IMR-90 (cell line): ENCODE measurements at regions not wholly inside any gene's neighbourhood (a gene's known extent, or its start where the extent isn't known, plus 50 kb on each side); places are given as distances from the start of the nearest gene placed in this dataset.
"Not testable (repeated sequence)": the region's sequence is repeated elsewhere in the genome, so short reads cannot be mapped to it uniquely, and the experiment has no call there.

ENCODE experiments used
- ATAC-seq: fragments of 200-7000 bp; cut with Tn5 transposase; 2 replicates; pipeline ENCODE4 v1.9.1; 2020; ENCODE audit warnings: low read depth, mild to moderate bottlenecking, moderate library complexity
- BruUV-seq: library from RNA; stranded (reverse); fragments of 400-500 nt; replicated peaks from 2 replicates; lab custom pipeline; 2021; lab: Mats Ljungman, UMichigan
- CTCF ChIA-PET: fragments of 300-600 bp; formaldehyde crosslinking; extraction: SDS; loops from one replicate; lab custom pipeline; 2021; ENCODE audit warnings: antibody characterized with exemption; lab: Yijun Ruan, JAX
- POLR2A ChIA-PET: fragments of 300-600 bp; sonication (Branson Sonifier 250); formaldehyde crosslinking; loops from one replicate; lab custom pipeline; 2022; ENCODE audit warnings: antibody characterized with exemption; ENCODE audit not compliant: unreplicated experiment; lab: Charles Lee
- DNase-seq: peaks from one replicate; pipeline ENCODE4 v3.0.0; 2013
- H2AFZ ChIP-seq: replicated peaks from 2 replicates; pipeline ENCODE3; 2013; ENCODE audit warnings: low read length, mild to moderate bottlenecking; ENCODE audit not compliant: poor library complexity
- H2AK5ac ChIP-seq: 2 replicates; pipeline ENCODE4 v1.6.1; 2013; ENCODE audit warnings: low read depth, low read length, inconsistent platforms
- H2AK9ac ChIP-seq: replicated peaks from 2 replicates; pipeline ENCODE3; 2013; ENCODE audit warnings: mild to moderate bottlenecking, low read depth, low read length, moderate library complexity; ENCODE audit not compliant: poor library complexity
- H2BK120ac ChIP-seq: 2 replicates; pipeline ENCODE4 v1.6.1; 2013; ENCODE audit warnings: low read depth, low read length, inconsistent platforms
- H2BK15ac ChIP-seq: 3 replicates; pipeline ENCODE4 v1.6.1; 2013; ENCODE audit warnings: low read depth, low read length, inconsistent platforms
- H2BK20ac ChIP-seq: 2 replicates; pipeline ENCODE4 v1.6.1; 2013; ENCODE audit warnings: low read depth, mild to moderate bottlenecking, inconsistent platforms, low read length, moderate library complexity
- H2BK5ac ChIP-seq: 2 replicates; pipeline ENCODE4 v1.6.1; 2013; ENCODE audit warnings: mild to moderate bottlenecking, low read depth, low read length, inconsistent platforms; ENCODE audit not compliant: poor library complexity, severe bottlenecking
- H3K14ac ChIP-seq: replicated peaks from 2 replicates; pipeline ENCODE4 v1.6.1; 2013; ENCODE audit warnings: low read depth, low read length, inconsistent platforms
- H3K18ac ChIP-seq: 2 replicates; pipeline ENCODE4 v1.6.1; 2013; ENCODE audit warnings: low read depth, low read length, control low read depth
- H3K23ac ChIP-seq: 2 replicates; pipeline ENCODE4 v1.6.1; 2013; ENCODE audit warnings: low read depth, low read length, inconsistent platforms
- H3K27ac ChIP-seq: 2 replicates; pipeline ENCODE4 v1.5.1; 2013; ENCODE audit warnings: mild to moderate bottlenecking, control low read depth, low read length; ENCODE audit not compliant: insufficient read depth
- H3K27me3 ChIP-seq: 2 replicates; pipeline ENCODE4 v1.6.1; 2013; ENCODE audit warnings: low read length; ENCODE audit not compliant: control insufficient read depth, insufficient read depth
- H3K36me3 ChIP-seq: 2 replicates; pipeline ENCODE4 v1.6.1; 2013; ENCODE audit warnings: low read length, mixed read lengths; ENCODE audit not compliant: control insufficient read depth, insufficient read depth
- H3K4ac ChIP-seq: 2 replicates; pipeline ENCODE4 v1.6.1; 2013; ENCODE audit warnings: low read depth, low read length, inconsistent platforms
- H3K4me1 ChIP-seq: 2 replicates; pipeline ENCODE4 v1.6.1; 2013; ENCODE audit warnings: low read length, mixed read lengths; ENCODE audit not compliant: control insufficient read depth, insufficient read depth
- H3K4me2 ChIP-seq: 2 replicates; pipeline ENCODE4 v1.6.1; 2013; ENCODE audit warnings: low read depth, mild to moderate bottlenecking, control low read depth, low read length, moderate library complexity
- H3K4me3 ChIP-seq: 2 replicates; pipeline ENCODE4 v1.5.1; 2013; ENCODE audit warnings: low read depth, mild to moderate bottlenecking, control low read depth, low read length, moderate library complexity; ENCODE audit not compliant: insufficient read depth
- H3K56ac ChIP-seq: 2 replicates; pipeline ENCODE4 v1.6.1; 2013; ENCODE audit warnings: low read length, inconsistent platforms; ENCODE audit not compliant: insufficient read depth; ENCODE audit errors: extremely low read depth
- H3K79me1 ChIP-seq, 2 experiments: 2 replicates each; pipeline ENCODE4 v1.6.1; 2013; ENCODE audit warnings: low read length in 2 of 2, inconsistent platforms in 1 of 2, low read depth in 1 of 2
- H3K9ac ChIP-seq: 2 replicates; pipeline ENCODE4 v1.6.1; 2013; ENCODE audit warnings: low read depth, low read length, control low read depth
- H3K9me1 ChIP-seq: 2 replicates; pipeline ENCODE4 v1.6.1; 2013; ENCODE audit warnings: low read length, inconsistent platforms; ENCODE audit not compliant: insufficient read depth
- H3K9me3 ChIP-seq: 2 replicates; pipeline ENCODE4 v1.6.1; 2013; ENCODE audit warnings: low read length; ENCODE audit not compliant: control insufficient read depth, insufficient read depth
- H4K20me1 ChIP-seq: 2 replicates; pipeline ENCODE4 v1.6.1; 2013; ENCODE audit warnings: low read length, inconsistent platforms; ENCODE audit not compliant: insufficient read depth
- H4K5ac ChIP-seq: 2 replicates; pipeline ENCODE4 v1.6.1; 2013; ENCODE audit warnings: mild to moderate bottlenecking, low read depth, low read length, control low read depth
- H4K8ac ChIP-seq, 2 experiments: 2 replicates each; pipeline ENCODE4 v1.6.1; 2013; ENCODE audit warnings: low read depth in 2 of 2, low read length in 2 of 2, control low read depth in 1 of 2, inconsistent platforms in 1 of 2
- H4K91ac ChIP-seq: 2 replicates; pipeline ENCODE4 v1.6.1; 2013; ENCODE audit warnings: low read depth, low read length, inconsistent platforms; ENCODE audit not compliant: insufficient read depth
- BHLHE40 ChIP-seq: fragments of 150-350 bp; IDR thresholded peaks from 2 replicates; pipeline ENCODE4 v1.6.1; 2016; ENCODE audit warnings: mild to moderate bottlenecking, low read depth, low read length
- CEBPB ChIP-seq: IDR thresholded peaks from 2 replicates; pipeline ENCODE4 v1.6.1; 2012; ENCODE audit warnings: low read depth, low read length, improper control_type of control experiment
- CHD1 ChIP-seq: IDR thresholded peaks from 2 replicates; pipeline ENCODE4 v1.6.1; 2012; ENCODE audit warnings: low read depth, low read length, improper control_type of control experiment
- MAFK ChIP-seq: IDR thresholded peaks from 2 replicates; pipeline ENCODE4 v1.6.1; 2012; ENCODE audit warnings: low read depth, low read length, improper control_type of control experiment
- NFE2L2 ChIP-seq: fragments of 150-350 bp; IDR thresholded peaks from 2 replicates; pipeline ENCODE4 v1.6.1; 2016; ENCODE audit warnings: low read depth, mild to moderate bottlenecking, low read length
- RCOR1 ChIP-seq: IDR thresholded peaks from 2 replicates; pipeline ENCODE4 v1.6.1; 2012; ENCODE audit warnings: mild to moderate bottlenecking, low read length, improper control_type of control experiment; ENCODE audit not compliant: insufficient replicate concordance
- SMC3 ChIP-seq: fragments of 150-350 bp; IDR thresholded peaks from 2 replicates; pipeline ENCODE4 v1.6.1; 2016; ENCODE audit warnings: low read depth, mild to moderate bottlenecking, antibody characterized with exemption, low read length, moderate library complexity
- WGBS, 2 experiments: methylation state at CpG; one replicate each; pipeline versions ENCODE4 v1.1.5 to v1.1.7; 2013; ENCODE audit warnings: missing lambda C conversion rate in 2 of 2; ENCODE audit not compliant: insufficient read length in 1 of 2; ENCODE audit errors: extremely low coverage in 2 of 2; 5-methylcytosine and 5-hydroxymethylcytosine counted together
- dilution Hi-C: fragments of 300-500 bp; cut with HindIII; formaldehyde crosslinking; loops from one replicate; pipeline ENCODE4 v1.14.3; 2018; ENCODE audit warnings: low sequenced_read_pairs; ENCODE audit not compliant: unreplicated experiment
- in situ Hi-C: fragments of 300-500 bp; cut with MboI; formaldehyde crosslinking; loops from 3 replicates; pipeline ENCODE4 v1.14.3; 2019; ENCODE audit warnings: low sequenced_read_pairs, inconsistent platforms, mixed read lengths
- intact Hi-C: fragments of 100-400 bp; cut with micrococcal nuclease; formaldehyde crosslinking; loops from 2 replicates; pipeline ENCODE4 v1.10.0; 2022

GRCh38 chr10:77718957-77719356 lies 81.3 kb upstream of the KCNMA1 start:
- Histone ChIP-seq H3K4ac (no peak overlapping the region), H2AK9ac (no peak overlapping the region), H3K4me1 (no peaks in the 10 kb centered on the region), H4K5ac (no peak overlapping the region), H3K23ac (no peak overlapping the region), H3K4me3 (no peak overlapping the region), H4K8ac (no peak overlapping the region), H2BK15ac (no peak overlapping the region), H3K36me3 (no peaks in the 10 kb centered on the region), H4K20me1 (no peaks in the 10 kb centered on the region), H3K27ac (no peak overlapping the region), H3K27me3 (no peaks in the 10 kb centered on the region), H2BK5ac (no peak overlapping the region), H4K91ac (no peak overlapping the region), H3K18ac (no peak overlapping the region), H2AK5ac (no peak overlapping the region), H2BK120ac (no peak overlapping the region), H3K9me1 (peaks cover 4% of the 10 kb centered on the region; the same call in 1 of the 2 replicates), H3K4me2 (no peak overlapping the region), H3K14ac (no peak overlapping the region), H3K56ac (no peak overlapping the region), H2AFZ (no peak overlapping the region), H3K79me1 (no peaks in the 10 kb centered on the region), H3K9me3 (no peaks in the 10 kb centered on the region), H3K9ac (no peak overlapping the region), H2BK20ac (no peak overlapping the region)
- DNase-seq (no peak), ATAC-seq (no peak)
- dilution Hi-C loops (no loop called here), in situ Hi-C loops (no loop called here), intact Hi-C loops (loop anchor here (1.0 to 10.0 kb wide), 2 partner anchors 37 to 184 kb away; no protein-coding TSS in a partner anchor)
- TF ChIP-seq CHD1 = no peak
- TF ChIP-seq BHLHE40 = no peak
- no peak for TF ChIP-seq CEBPB
- no peak for TF ChIP-seq NFE2L2
- no peak for TF ChIP-seq RCOR1
- no peak for TF ChIP-seq SMC3
- TF ChIP-seq MAFK = no peak
- no TSS peak for BruUV-seq
- ChIA-PET CTCF (interaction anchor here (1.1 to 1.5 kb wide), 2 partner anchors 11 to 38 kb away, joined by 3 read pairs; no protein-coding TSS in a partner anchor), POLR2A (interaction anchor here (0.6 kb wide), 1 partner anchor 45 kb away, joined by 3 read pairs; no protein-coding TSS in a partner anchor)
- no CpG with 5 or more reads among the region's 2 CpGs for WGBS, 2 experiments

GRCh38 chr10:77718312-77718711 lies 80.7 kb upstream of the KCNMA1 start:
- H3K27me3 ChIP-seq, H4K5ac ChIP-seq, H3K4me3 ChIP-seq, H3K27ac ChIP-seq, H2BK120ac ChIP-seq, H3K36me3 ChIP-seq, H3K4me1 ChIP-seq, H2AFZ ChIP-seq, DNase-seq, H3K14ac ChIP-seq, H2AK9ac ChIP-seq, H4K8ac ChIP-seq, H2BK20ac ChIP-seq, H3K9ac ChIP-seq, H3K23ac ChIP-seq, BruUV-seq, H3K79me1 ChIP-seq, in situ Hi-C loops, H3K9me3 ChIP-seq, ATAC-seq, H2BK5ac ChIP-seq, H3K9me1 ChIP-seq, H3K18ac ChIP-seq, H4K20me1 ChIP-seq, H2AK5ac ChIP-seq, H3K56ac ChIP-seq, H3K4me2 ChIP-seq, H2BK15ac ChIP-seq, POLR2A ChIA-PET, dilution Hi-C loops, H4K91ac ChIP-seq, H3K4ac ChIP-seq: not testable (repeated sequence)
- 80% methylated on average over 1 of the region's 6 CpGs; no CpG with 5 or more reads in 1 of the 2 experiments for WGBS, 2 experiments
- CTCF ChIA-PET = interaction anchor here (1.5 kb wide), 1 partner anchor 38 kb away, joined by 3 read pairs; no protein-coding TSS in a partner anchor
- intact Hi-C loops = loop anchor here (10.0 kb wide), 1 partner anchor 184 kb away; no protein-coding TSS in a partner anchor
